OCI-LY1 (cell line): ENCODE measurements at regions not wholly inside any gene's neighbourhood (a gene's known extent, or its start where the extent isn't known, plus 50 kb on each side); places are given as distances from the start of the nearest gene placed in this dataset.

Experiments used
- H2AFZ ChIP-seq: fragments of 200-600 bp; sonication (generic), shearing (Covaris generic); 2 replicates; pipeline ENCODE4 v1.6.0; 2014; ENCODE audit warnings: antibody characterized with exemption, mild to moderate bottlenecking, low read length
- H3F3A ChIP-seq: fragments of 200-600 bp; sonication (generic), shearing (Covaris generic); 2 replicates; pipeline ENCODE4 v1.6.0; 2014; ENCODE audit warnings: mild to moderate bottlenecking, antibody characterized with exemption, low read length, moderate library complexity; ENCODE audit not compliant: insufficient read depth
- H3K27ac ChIP-seq: fragments of 200-600 bp; sonication (generic); 2 replicates; pipeline ENCODE4 v1.5.1; 2014; ENCODE audit warnings: low read length, mixed run types, mild to moderate bottlenecking, low read depth; ENCODE audit not compliant: poor library complexity, severe bottlenecking
- H3K27me3 ChIP-seq: fragments of 200-600 bp; sonication (generic); 2 replicates; pipeline ENCODE4 v1.6.0; 2014; ENCODE audit warnings: antibody characterized with exemption, mild to moderate bottlenecking, low read length, moderate library complexity; ENCODE audit not compliant: insufficient read depth
- H3K36me3 ChIP-seq: fragments of 200-600 bp; sonication (generic); 2 replicates; pipeline ENCODE4 v1.6.1; 2014; ENCODE audit warnings: mild to moderate bottlenecking, antibody characterized with exemption, low read length, moderate library complexity, mixed read lengths; ENCODE audit not compliant: insufficient read depth
- H3K4me1 ChIP-seq: fragments of 200-600 bp; sonication (generic); 2 replicates; pipeline ENCODE4 v1.5.1; 2014; ENCODE audit warnings: mild to moderate bottlenecking, low read length, moderate library complexity; ENCODE audit not compliant: insufficient read depth, severe bottlenecking
- H3K4me2 ChIP-seq: fragments of 200-600 bp; sonication (generic), shearing (Covaris generic); 2 replicates; pipeline ENCODE4 v1.6.1; 2014; ENCODE audit warnings: low read length
- H3K4me3 ChIP-seq: fragments of 200-600 bp; sonication (generic); 2 replicates; pipeline ENCODE4 v1.5.1; 2014; ENCODE audit warnings: low read length, low read depth, mild to moderate bottlenecking, mixed read lengths; ENCODE audit not compliant: poor library complexity, severe bottlenecking
- H3K79me2 ChIP-seq: fragments of 200-600 bp; shearing (Covaris generic); 2 replicates; pipeline ENCODE4 v1.6.1; 2016; ENCODE audit warnings: mixed run types, low read length, mixed read lengths; ENCODE audit not compliant: insufficient read depth
- H3K9ac ChIP-seq: fragments of 200-600 bp; sonication (generic), shearing (Covaris generic); 2 replicates; pipeline ENCODE4 v1.6.1; 2014; ENCODE audit warnings: mild to moderate bottlenecking, low read length, mixed read lengths
- H3K9me2 ChIP-seq: fragments of 200-600 bp; sonication (generic), shearing (Covaris generic); 2 replicates; pipeline ENCODE4 v1.6.1; 2014; ENCODE audit warnings: low read depth, mild to moderate bottlenecking, low read length, mixed read lengths
- H3K9me3 ChIP-seq: fragments of 200-600 bp; shearing (Covaris generic); 2 replicates; pipeline ENCODE4 v1.6.1; 2014; ENCODE audit warnings: low read length, mixed read lengths
- H4K20me1 ChIP-seq: fragments of 200-600 bp; sonication (generic), shearing (Covaris generic); 2 replicates; pipeline ENCODE4 v1.6.0; 2016; ENCODE audit warnings: mild to moderate bottlenecking, low read length; ENCODE audit not compliant: insufficient read depth
- CTCF ChIP-seq: fragments of 200-600 bp; sonication (generic), shearing (Covaris generic); IDR thresholded peaks from 2 replicates; pipeline ENCODE4 v1.5.1; 2017; ENCODE audit warnings: mild to moderate bottlenecking, antibody characterized with exemption, low read length, moderate library complexity, mixed read lengths
- EZH2 ChIP-seq: fragments of 200-600 bp; sonication (generic), shearing (Covaris generic); IDR thresholded peaks from 2 replicates; pipeline ENCODE4 v1.8.0; 2017; ENCODE audit warnings: borderline replicate concordance, mixed run types, mild to moderate bottlenecking, antibody characterized with exemption, low read length, moderate library complexity, mixed read lengths

- H3K4me1 ChIP-seq: no peaks in the 10 kb centered on the region
- H3K27ac ChIP-seq: no peak overlapping the region
Measured at GRCh38 chr13:44103429-44104196, 223.9 kb downstream of the LACC1 start.

DNA sequence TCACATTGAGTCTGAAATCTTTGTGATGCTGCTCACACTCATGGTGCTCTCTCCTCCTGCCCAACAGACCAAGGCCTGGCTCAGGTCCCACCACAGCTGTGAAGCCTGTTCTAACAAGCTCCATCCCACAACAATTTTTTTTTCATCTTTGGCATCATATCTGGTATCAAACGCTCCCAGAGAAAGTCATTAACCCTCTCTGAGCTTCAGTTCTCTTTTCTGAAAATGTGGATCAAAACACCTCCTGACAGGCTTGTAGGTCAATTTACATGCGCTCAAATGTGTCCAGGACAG is 224.4 kb downstream of the LACC1 start:
- Histone ChIP-seq H3K79me2 (no peaks in the 10 kb centered on the region), H3K27me3 (no peaks in the 10 kb centered on the region), H3F3A (no peaks in the 10 kb centered on the region), H3K4me2 (no peak overlapping the region), H3K4me1 (no peaks in the 10 kb centered on the region), H3K9me2 (no peaks in the 10 kb centered on the region), H2AFZ (no peak overlapping the region), H4K20me1 (no peaks in the 10 kb centered on the region), H3K9ac (no peak overlapping the region), H3K4me3 (no peak overlapping the region), H3K9me3 (peaks cover 3% of the 10 kb centered on the region; the same call in 1 of the 2 replicates), H3K27ac (no peak overlapping the region), H3K36me3 (no peaks in the 10 kb centered on the region)
- TF ChIP-seq CTCF (no peak), EZH2 (no peak)

More at GRCh38 chr13:44103429-44104196, 223.9 kb downstream of the LACC1 start:
- no peaks in the 10 kb centered on the region for H3K9me2 ChIP-seq
- H3K4me2 ChIP-seq: no peak overlapping the region
- H3K36me3 ChIP-seq: no peaks in the 10 kb centered on the region
- no peaks in the 10 kb centered on the region for H3K79me2 ChIP-seq
- H3K9ac ChIP-seq: no peak overlapping the region
- H3F3A ChIP-seq: no peaks in the 10 kb centered on the region
- H2AFZ ChIP-seq: no peak overlapping the region
- peaks cover 3% of the 10 kb centered on the region; the same call in 1 of the 2 replicates for H3K9me3 ChIP-seq
- H3K4me3 ChIP-seq: no peak overlapping the region
- no peaks in the 10 kb centered on the region for H3K27me3 ChIP-seq
- TF ChIP-seq CTCF: no peak
- no peak for TF ChIP-seq EZH2
- no peaks in the 10 kb centered on the region for H4K20me1 ChIP-seq

- Histone ChIP-seq H3K9ac (no peak overlapping the region), H3K36me3 (no peaks in the 10 kb centered on the region), H3K79me2 (no peaks in the 10 kb centered on the region), H3K4me3 (no peak overlapping the region), H3K27me3 (no peaks in the 10 kb centered on the region), H4K20me1 (no peaks in the 10 kb centered on the region), H2AFZ (no peak overlapping the region), H3K4me2 (no peak overlapping the region), H3K9me3 (peaks cover 3% of the 10 kb centered on the region; the same call in 1 of the 2 replicates), H3K27ac (no peak overlapping the region), H3F3A (no peaks in the 10 kb centered on the region), H3K9me2 (no peaks in the 10 kb centered on the region), H3K4me1 (no peaks in the 10 kb centered on the region)
- no peak for TF ChIP-seq EZH2
- no peak for TF ChIP-seq CTCF
Measured at GRCh38 chr13:44104969-44105368, 225.3 kb downstream of the LACC1 start.
